GM12874 (cell line): ENCODE measurements at regions not wholly inside any gene's neighbourhood (a gene's known extent, or its start where the extent isn't known, plus 50 kb on each side); places are given as distances from the start of the nearest gene placed in this dataset.

Source experiments
- TF ChIP-seq, protein P1 (sequence below): IDR thresholded peaks from 2 replicates; pipeline ENCODE4 v1.5.1; 2011; ENCODE audit warnings: low read depth, mild to moderate bottlenecking, control low read depth, low read length, moderate library complexity; ENCODE audit not compliant: insufficient read depth

DNA sequence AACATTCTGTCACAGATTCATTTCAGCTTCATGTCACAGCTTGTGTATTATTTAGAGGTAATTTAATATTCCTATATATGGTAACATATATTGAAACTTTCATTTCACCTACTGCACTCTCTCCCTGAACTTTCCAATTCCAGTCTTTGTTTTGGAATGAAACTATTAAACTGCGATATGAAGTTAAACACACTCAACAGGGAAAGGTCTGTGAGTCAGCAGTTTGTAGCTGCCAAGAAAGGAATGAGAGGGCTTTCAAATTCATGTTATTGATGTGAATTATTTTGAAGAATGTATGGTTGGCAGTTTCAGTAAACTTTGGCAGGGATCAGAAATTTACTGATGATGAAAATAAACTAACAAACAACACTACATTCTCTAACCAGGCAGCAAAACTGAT lies 148.3 kb downstream of the HNMT start:
- TF ChIP-seq, protein P1, sequence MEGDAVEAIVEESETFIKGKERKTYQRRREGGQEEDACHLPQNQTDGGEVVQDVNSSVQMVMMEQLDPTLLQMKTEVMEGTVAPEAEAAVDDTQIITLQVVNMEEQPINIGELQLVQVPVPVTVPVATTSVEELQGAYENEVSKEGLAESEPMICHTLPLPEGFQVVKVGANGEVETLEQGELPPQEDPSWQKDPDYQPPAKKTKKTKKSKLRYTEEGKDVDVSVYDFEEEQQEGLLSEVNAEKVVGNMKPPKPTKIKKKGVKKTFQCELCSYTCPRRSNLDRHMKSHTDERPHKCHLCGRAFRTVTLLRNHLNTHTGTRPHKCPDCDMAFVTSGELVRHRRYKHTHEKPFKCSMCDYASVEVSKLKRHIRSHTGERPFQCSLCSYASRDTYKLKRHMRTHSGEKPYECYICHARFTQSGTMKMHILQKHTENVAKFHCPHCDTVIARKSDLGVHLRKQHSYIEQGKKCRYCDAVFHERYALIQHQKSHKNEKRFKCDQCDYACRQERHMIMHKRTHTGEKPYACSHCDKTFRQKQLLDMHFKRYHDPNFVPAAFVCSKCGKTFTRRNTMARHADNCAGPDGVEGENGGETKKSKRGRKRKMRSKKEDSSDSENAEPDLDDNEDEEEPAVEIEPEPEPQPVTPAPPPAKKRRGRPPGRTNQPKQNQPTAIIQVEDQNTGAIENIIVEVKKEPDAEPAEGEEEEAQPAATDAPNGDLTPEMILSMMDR = no peak

DNA sequence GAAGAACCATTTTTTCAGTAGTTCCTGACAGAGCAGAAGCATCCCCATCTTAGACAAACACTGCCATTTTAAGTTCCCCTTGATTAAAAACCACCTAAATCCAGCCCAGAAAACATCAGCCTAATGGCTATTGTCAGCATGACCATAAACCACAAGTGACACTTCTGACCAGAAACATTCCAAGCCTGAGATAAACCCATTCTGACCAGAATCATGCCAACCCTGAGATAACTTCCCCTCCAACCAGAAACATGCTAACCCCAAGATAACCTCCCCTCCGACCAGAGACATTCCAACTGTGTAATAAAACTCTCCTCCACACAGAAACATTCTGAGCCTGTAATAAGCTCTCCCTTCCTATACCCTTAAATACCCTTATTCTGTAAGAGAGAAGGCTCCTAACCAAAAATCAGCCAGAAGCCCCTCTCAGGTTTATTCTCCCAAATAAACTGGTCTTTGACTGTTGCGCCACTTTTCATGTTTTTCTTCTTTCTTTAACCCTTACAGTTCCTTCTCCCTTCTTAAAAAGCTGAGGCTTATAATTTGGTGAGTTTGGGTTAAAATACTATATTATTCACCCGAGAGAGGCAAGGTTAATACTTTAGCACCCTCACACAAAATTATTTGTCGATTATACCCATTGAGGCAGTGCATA lies 149.7 kb downstream of the HNMT start:
- TF ChIP-seq, protein P1 = no peak

DNA sequence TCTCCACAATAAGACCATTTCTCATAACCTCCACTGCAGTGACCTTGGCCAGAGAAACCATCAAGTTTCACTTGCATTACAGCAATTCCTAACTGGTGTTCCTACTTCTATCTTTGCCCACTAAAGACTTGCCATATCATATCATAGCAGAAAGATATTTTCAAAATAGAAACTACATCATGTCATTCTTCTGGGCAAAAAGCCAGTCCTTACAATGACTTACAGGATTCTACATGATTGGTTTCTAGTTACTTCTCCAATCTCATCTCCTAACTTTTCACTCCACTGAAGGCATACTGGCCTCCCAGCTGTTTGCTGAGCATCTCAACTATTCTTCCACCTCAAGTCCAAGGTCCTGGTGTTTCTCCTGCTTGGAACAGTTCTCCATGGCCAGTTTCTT lies 151.4 kb downstream of the HNMT start:
- TF ChIP-seq, protein P1 = no peak

DNA sequence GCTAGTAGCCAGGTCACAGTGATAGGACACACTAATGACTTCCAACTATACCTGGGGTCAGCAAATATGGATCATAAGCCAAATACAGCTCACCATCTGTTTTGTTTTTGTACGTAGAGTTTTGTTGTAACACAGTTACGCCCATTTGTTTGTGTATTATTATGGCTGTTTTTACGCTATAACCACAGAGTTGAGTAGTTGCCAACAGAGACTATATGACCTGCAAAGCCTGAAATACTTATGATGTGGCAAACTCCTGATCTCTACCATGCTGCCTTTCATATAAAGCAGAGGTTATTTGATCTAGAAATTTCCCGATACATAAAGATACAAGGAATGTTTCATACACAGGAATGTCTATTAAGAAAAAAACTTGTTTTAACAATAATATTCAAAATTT lies 152.2 kb downstream of the HNMT start:
- TF ChIP-seq, protein P1 = no peak

DNA sequence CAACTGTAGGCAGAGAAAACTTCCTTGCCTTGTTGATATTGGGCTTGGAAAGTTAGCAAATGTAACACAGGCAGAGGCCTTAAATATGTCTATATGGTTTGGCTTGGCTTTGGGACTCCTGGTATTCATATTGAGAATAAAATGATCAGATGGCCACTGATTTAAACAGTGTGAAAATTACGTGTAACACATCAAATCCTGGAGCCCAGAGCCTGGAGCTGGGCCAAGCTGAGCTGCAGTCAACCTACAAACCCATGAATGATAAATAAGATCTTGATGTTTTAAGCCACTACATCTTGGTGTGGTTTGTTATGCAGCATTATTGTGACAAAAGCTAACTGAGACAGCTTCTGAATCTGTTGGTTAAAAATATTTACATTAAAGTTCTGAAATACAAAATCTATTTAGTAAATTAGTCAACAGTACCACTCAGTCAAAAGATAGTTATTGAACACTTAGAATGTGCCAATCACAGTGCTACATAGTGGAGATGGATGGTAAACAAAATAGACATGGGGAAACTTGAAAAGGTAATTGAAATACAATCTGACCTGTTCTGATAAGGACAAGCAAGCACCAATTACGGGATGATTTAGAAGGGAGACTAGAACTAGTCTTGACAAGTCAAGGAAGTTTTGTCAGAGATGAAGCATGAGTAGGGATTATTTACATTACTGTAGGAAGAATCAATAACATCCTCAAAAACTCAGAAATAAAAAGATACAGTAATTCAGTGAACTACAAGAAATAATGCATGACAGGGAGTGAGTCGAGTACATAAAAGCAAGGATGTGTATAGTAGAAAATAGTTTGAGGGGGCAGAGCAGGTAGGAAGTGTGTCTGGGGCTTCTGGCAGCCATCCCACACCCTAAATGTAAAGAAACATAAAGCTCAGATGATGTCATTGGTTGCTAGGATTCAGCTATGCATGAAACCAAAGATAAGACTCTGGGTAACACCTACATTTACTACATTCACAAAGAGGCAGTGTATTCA lies 157.7 kb downstream of the HNMT start:
- TF ChIP-seq, protein P1 = no peak

DNA sequence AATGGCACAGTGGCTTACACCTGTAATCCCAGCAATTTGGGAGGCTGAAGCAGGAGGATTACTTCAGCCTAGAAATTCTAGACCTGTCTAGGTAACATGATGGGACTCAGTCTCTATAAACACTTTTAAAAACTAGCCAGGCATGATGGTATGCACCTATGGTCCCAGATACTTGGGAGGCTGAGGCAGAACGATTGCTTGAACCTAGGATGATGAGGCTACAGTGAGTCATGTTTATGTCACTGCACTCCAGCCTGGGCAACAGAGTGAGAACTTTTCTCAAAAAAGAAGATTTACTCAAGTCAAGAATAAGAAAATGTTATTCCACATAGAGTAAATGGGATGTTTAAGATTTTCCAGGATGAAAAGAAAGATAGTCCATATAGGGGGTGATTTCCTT lies 158.6 kb downstream of the HNMT start:
- TF ChIP-seq, protein P1 = no peak

DNA sequence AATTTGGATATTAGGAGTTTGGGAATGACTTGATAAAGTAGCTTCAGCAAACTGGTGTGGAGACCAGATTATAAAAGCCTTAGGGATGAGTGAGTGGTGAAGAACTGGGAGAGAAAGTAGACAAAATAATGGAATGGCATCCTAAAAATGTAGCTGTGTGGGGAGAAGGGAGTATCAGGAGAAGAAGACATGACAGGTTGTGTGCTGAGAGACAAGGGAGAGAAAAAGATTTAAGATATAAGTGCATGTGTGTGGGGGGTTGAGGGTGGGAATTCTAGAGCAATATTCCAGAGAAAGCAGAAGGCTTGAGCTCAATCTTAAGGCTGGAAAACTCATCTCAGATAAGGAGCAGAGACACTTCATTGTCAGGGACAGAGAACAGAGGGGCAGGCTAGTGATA lies 159.5 kb downstream of the HNMT start:
- TF ChIP-seq, protein P1 = no peak
